ENCODE measurements at regions not wholly inside any gene's neighbourhood (a gene's known extent, or its start where the extent isn't known, plus 50 kb on each side); places are given as distances from the start of the nearest gene placed in this dataset.
"Not testable (repeated sequence)": the region's sequence is repeated elsewhere in the genome, so short reads cannot be mapped to it uniquely, and the experiment has no call there.

DNA sequence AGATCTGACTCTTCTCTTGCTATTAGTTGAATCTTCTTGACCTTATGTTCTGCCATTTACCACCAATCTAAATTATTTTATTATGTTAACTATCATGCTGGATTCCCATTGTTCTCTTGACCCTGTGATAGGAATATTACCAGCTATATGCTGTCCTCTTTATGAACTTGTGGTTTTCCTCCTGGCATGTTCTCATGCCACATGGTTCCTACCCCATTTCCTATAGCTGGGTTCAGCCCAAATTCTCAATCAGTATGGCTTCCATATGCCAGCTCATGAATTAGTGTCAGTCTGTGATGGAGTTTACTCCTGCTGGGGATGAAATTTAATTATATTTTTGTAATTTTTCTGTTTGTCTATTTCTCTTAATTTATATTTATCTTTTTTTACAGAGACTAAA lies 430.5 kb downstream of the SMARCA1 start:
- Histone ChIP-seq H3K36me3 (ENCODE audit: insufficient read depth, low read length) (no peaks in the 10 kb centered on the region), H3K4me3 (ENCODE audit: low read length) (no peak overlapping the region), H3K4me1 (ENCODE audit: insufficient read depth, low read length) (peaks cover 5% of the 10 kb centered on the region), H3K9me3 (ENCODE audit: low read length) (no peaks in the 10 kb centered on the region), H2AFZ (ENCODE audit: low read depth, low read length) (no peak overlapping the region), H3K27me3 (ENCODE audit: insufficient read depth, low read length) (no peaks in the 10 kb centered on the region)

GRCh38 chrX:129092242-129092641 lies 431.0 kb downstream of the SMARCA1 start:
- Histone ChIP-seq H3K4me3 (ENCODE audit: low read length) (no peak overlapping the region), H3K9me3 (ENCODE audit: low read length) (no peaks in the 10 kb centered on the region), H3K4me1 (ENCODE audit: insufficient read depth, low read length) (peaks cover 5% of the 10 kb centered on the region), H3K27me3 (ENCODE audit: insufficient read depth, low read length) (no peaks in the 10 kb centered on the region), H2AFZ (ENCODE audit: low read depth, low read length) (no peak overlapping the region), H3K36me3 (ENCODE audit: insufficient read depth, low read length) (no peaks in the 10 kb centered on the region)

DNA sequence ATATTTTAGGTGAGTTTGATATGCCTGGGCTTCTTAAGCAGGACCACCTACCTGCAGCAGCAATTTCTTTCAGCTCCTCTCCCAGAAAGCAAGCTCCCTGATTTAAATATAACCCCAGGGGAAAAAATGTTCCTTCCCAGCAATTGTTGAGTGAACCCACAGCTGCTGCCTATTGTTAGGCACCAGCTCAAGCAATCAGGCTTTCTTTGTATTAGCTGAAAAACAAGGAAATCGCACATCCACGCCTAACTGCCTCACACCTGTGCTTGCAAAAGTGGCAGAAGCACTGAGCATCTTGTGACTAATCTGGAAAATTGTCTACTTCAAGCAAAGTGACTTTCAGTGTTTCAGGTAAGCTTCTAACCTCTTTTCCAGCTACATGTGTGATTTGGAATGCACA lies 432.2 kb downstream of the SMARCA1 start:
- no peak overlapping the region for H3K4me3 ChIP-seq (ENCODE audit: low read length)
- no peaks in the 10 kb centered on the region for H3K36me3 ChIP-seq (ENCODE audit: insufficient read depth, low read length)
- no peak overlapping the region for H2AFZ ChIP-seq (ENCODE audit: low read depth, low read length)
- H3K9me3 ChIP-seq (ENCODE audit: low read length) = no peaks in the 10 kb centered on the region
- peaks cover 5% of the 10 kb centered on the region for H3K4me1 ChIP-seq (ENCODE audit: insufficient read depth, low read length)
- no peaks in the 10 kb centered on the region for H3K27me3 ChIP-seq (ENCODE audit: insufficient read depth, low read length)

GRCh38 chrX:129086802-129087201 lies 436.5 kb downstream of the SMARCA1 start:
- no peaks in the 10 kb centered on the region for H3K36me3 ChIP-seq (ENCODE audit: insufficient read depth, low read length)
- no peak overlapping the region for H2AFZ ChIP-seq (ENCODE audit: low read depth, low read length)
- H3K27me3 ChIP-seq (ENCODE audit: insufficient read depth, low read length) = no peaks in the 10 kb centered on the region
- H3K4me3 ChIP-seq (ENCODE audit: low read length) = no peak overlapping the region
- H3K9me3 ChIP-seq (ENCODE audit: low read length) = no peaks in the 10 kb centered on the region
- H3K4me1 ChIP-seq (ENCODE audit: insufficient read depth, low read length) = peaks cover 5% of the 10 kb centered on the region

GRCh38 chrX:129084291-129084690 lies 439.0 kb downstream of the SMARCA1 start:
- not testable (repeated sequence) for H3K4me1 ChIP-seq (ENCODE audit: insufficient read depth, low read length); H3K27me3 ChIP-seq (ENCODE audit: insufficient read depth, low read length); H2AFZ ChIP-seq (ENCODE audit: low read depth, low read length)

GRCh38 chrX:129077424-129078170 lies 445.7 kb downstream of the SMARCA1 start:
- no peaks in the 10 kb centered on the region for H3K27me3 ChIP-seq (ENCODE audit: insufficient read depth, low read length)
- H3K9me3 ChIP-seq (ENCODE audit: low read length) = no peaks in the 10 kb centered on the region
- H3K4me3 ChIP-seq (ENCODE audit: low read length) = no peak overlapping the region
- no peaks in the 10 kb centered on the region for H3K4me1 ChIP-seq (ENCODE audit: insufficient read depth, low read length)
- H3K36me3 ChIP-seq (ENCODE audit: insufficient read depth, low read length) = no peaks in the 10 kb centered on the region
- H2AFZ ChIP-seq (ENCODE audit: low read depth, low read length) = no peak overlapping the region

More at GRCh38 chrX:129084291-129084690, 439.0 kb downstream of the SMARCA1 start:
- not testable (repeated sequence) for H3K4me3 ChIP-seq (ENCODE audit: low read length); H3K9me3 ChIP-seq (ENCODE audit: low read length); H3K36me3 ChIP-seq (ENCODE audit: insufficient read depth, low read length)

- no peaks in the 10 kb centered on the region for H3K27me3 ChIP-seq (ENCODE audit: insufficient read depth, low read length)
- peaks cover 8% of the 10 kb centered on the region for H3K4me1 ChIP-seq (ENCODE audit: insufficient read depth, low read length)
- no peak overlapping the region for H2AFZ ChIP-seq (ENCODE audit: low read depth, low read length)
- H3K36me3 ChIP-seq (ENCODE audit: insufficient read depth, low read length) = no peaks in the 10 kb centered on the region
- H3K4me3 ChIP-seq (ENCODE audit: low read length) = no peak overlapping the region
- H3K9me3 ChIP-seq (ENCODE audit: low read length) = no peaks in the 10 kb centered on the region
Observed at GRCh38 chrX:129071390-129071789, 451.9 kb downstream of the SMARCA1 start.

DNA sequence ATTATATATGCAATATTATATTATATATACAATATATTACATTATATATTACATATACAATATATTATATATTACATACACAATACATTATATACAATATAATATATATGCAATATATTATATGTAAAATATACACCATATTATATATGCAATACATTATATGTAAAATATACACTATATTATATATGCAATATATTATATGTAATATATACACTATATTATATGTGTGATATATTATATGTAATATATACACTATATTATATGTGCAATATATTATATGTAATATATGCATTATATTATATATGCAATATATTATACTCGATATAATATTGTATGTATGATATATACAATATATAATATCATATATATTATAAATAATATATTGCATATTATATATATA lies 457.4 kb downstream of the SMARCA1 start:
- Histone ChIP-seq H3K4me1 (ENCODE audit: insufficient read depth, low read length) (no peaks in the 10 kb centered on the region), H3K9me3 (ENCODE audit: low read length) (no peaks in the 10 kb centered on the region), H3K36me3 (ENCODE audit: insufficient read depth, low read length) (no peaks in the 10 kb centered on the region), H3K4me3 (ENCODE audit: low read length) (no peak overlapping the region), H2AFZ (ENCODE audit: low read depth, low read length) (no peak overlapping the region), H3K27me3 (ENCODE audit: insufficient read depth, low read length) (no peaks in the 10 kb centered on the region)

DNA sequence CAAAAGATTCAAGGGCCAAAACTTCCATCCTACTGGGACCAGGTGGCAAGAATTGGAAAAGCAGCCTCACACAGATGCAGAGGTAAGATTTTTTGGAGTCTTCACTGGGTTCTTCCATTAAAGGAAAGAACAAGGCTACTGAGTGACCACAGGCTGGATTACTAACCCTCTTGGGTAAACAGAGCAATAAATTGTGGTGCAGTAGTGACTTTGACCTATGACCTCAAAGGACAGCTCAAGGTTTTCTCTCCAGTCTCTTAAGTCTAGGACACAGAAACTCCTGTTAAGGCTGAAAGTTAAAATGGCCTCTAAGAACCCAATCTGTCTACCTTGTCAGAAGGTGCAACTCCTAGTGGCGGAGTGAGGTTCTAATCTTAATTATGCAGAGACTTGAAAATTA lies 464.9 kb downstream of the SMARCA1 start:
- Histone ChIP-seq H3K4me1 (ENCODE audit: insufficient read depth, low read length) (no peaks in the 10 kb centered on the region), H3K36me3 (ENCODE audit: insufficient read depth, low read length) (no peaks in the 10 kb centered on the region), H3K27me3 (ENCODE audit: insufficient read depth, low read length) (no peaks in the 10 kb centered on the region), H3K9me3 (ENCODE audit: low read length) (no peaks in the 10 kb centered on the region), H2AFZ (ENCODE audit: low read depth, low read length) (no peak overlapping the region), H3K4me3 (ENCODE audit: low read length) (no peak overlapping the region)

GRCh38 chrX:129043138-129043537 lies 480.2 kb downstream of the SMARCA1 start:
- Histone ChIP-seq H2AFZ (ENCODE audit: low read depth, low read length) (no peak overlapping the region), H3K36me3 (ENCODE audit: insufficient read depth, low read length) (no peaks in the 10 kb centered on the region), H3K4me1 (ENCODE audit: insufficient read depth, low read length) (no peaks in the 10 kb centered on the region), H3K27me3 (ENCODE audit: insufficient read depth, low read length) (no peaks in the 10 kb centered on the region), H3K4me3 (ENCODE audit: low read length) (no peak overlapping the region), H3K9me3 (ENCODE audit: low read length) (no peaks in the 10 kb centered on the region)

DNA sequence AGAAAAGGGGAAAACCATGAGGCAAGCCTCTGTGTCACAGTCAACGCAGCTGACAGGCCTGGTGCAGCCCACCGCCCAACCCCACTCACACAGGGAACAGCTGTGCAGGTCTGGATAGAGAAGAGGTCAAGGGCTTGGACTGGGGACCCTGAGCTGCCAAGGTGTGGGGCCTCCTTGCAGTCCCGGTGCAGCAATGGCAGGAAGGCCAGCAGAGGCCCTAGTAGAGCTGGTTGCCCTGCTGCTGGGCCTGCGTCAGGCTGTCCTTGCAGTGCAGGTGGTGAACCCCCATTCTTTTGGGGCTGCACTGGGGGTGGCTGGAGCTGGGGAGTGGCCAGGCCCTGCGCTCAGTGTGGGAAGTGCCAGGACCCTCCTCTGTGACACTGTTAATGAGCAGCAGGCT lies 482.0 kb downstream of the SMARCA1 start:
- Histone ChIP-seq H3K4me3 (ENCODE audit: low read length) (no peak overlapping the region), H3K27me3 (ENCODE audit: insufficient read depth, low read length) (no peaks in the 10 kb centered on the region), H3K9me3 (ENCODE audit: low read length) (no peaks in the 10 kb centered on the region), H3K36me3 (ENCODE audit: insufficient read depth, low read length) (no peaks in the 10 kb centered on the region), H3K4me1 (ENCODE audit: insufficient read depth, low read length) (no peaks in the 10 kb centered on the region), H2AFZ (ENCODE audit: low read depth, low read length) (no peak overlapping the region)

DNA sequence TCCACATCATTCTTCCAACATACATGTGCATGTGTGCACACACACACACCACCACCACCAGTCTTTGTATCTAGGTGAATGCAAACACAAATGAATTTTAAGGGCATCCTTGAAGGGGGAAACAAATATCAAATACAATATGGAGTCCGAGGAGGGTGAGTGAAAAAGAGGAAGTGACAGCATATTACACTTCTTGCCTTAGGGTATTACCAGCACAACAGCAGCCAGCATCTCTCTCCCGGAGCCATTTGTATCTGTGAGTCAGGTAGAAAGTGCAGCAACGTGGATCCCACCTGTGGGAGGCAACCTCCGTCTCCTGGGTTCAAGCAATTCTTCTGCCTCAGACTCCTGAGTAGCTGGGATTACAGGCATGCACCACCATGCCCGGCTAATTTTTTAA lies 483.2 kb downstream of the SMARCA1 start:
- H2AFZ ChIP-seq (ENCODE audit: low read depth, low read length) = no peak overlapping the region
- no peaks in the 10 kb centered on the region for H3K9me3 ChIP-seq (ENCODE audit: low read length)
- H3K27me3 ChIP-seq (ENCODE audit: insufficient read depth, low read length) = no peaks in the 10 kb centered on the region
- H3K4me1 ChIP-seq (ENCODE audit: insufficient read depth, low read length) = no peaks in the 10 kb centered on the region
- H3K4me3 ChIP-seq (ENCODE audit: low read length) = no peak overlapping the region
- no peaks in the 10 kb centered on the region for H3K36me3 ChIP-seq (ENCODE audit: insufficient read depth, low read length)

GRCh38 chrX:129039176-129039575 lies 484.1 kb downstream of the SMARCA1 start:
- Histone ChIP-seq H2AFZ (ENCODE audit: low read depth, low read length) (no peak overlapping the region), H3K9me3 (ENCODE audit: low read length) (no peaks in the 10 kb centered on the region), H3K36me3 (ENCODE audit: insufficient read depth, low read length) (no peaks in the 10 kb centered on the region), H3K4me3 (ENCODE audit: low read length) (no peak overlapping the region), H3K27me3 (ENCODE audit: insufficient read depth, low read length) (no peaks in the 10 kb centered on the region), H3K4me1 (ENCODE audit: insufficient read depth, low read length) (no peaks in the 10 kb centered on the region)

- Histone ChIP-seq H3K36me3 (ENCODE audit: insufficient read depth, low read length) (no peaks in the 10 kb centered on the region), H3K4me3 (ENCODE audit: low read length) (no peak overlapping the region), H3K27me3 (ENCODE audit: insufficient read depth, low read length) (no peaks in the 10 kb centered on the region), H3K4me1 (ENCODE audit: insufficient read depth, low read length) (no peaks in the 10 kb centered on the region), H2AFZ (ENCODE audit: low read depth, low read length) (no peak overlapping the region), H3K9me3 (ENCODE audit: low read length) (no peaks in the 10 kb centered on the region)
Observed at GRCh38 chrX:129037389-129037788, 485.9 kb downstream of the SMARCA1 start.
